H1 (cell line): ENCODE measurements at regions not wholly inside any gene's neighbourhood (a gene's known extent, or its start where the extent isn't known, plus 50 kb on each side); places are given as distances from the start of the nearest gene placed in this dataset.

ENCODE experiments used
- CTCF ChIA-PET: fragments of 300-600 bp; sonication (Branson Sonifier 250); formaldehyde crosslinking; loops from one replicate; lab custom pipeline; 2021; ENCODE audit not compliant: partially characterized antibody; lab: Charles Lee
- POLR2A ChIA-PET: fragments of 300-600 bp; sonication (Branson Sonifier 250); formaldehyde crosslinking; loops from one replicate; lab custom pipeline; 2021; ENCODE audit warnings: inconsistent platforms; ENCODE audit not compliant: partially characterized antibody; lab: Charles Lee
- DNase-seq, 2 experiments: peaks; one replicate each; pipeline versions ENCODE4 v3.0.0 to v3.0.0-alpha.2; 2010 to 2022; ENCODE audit warnings: low spot score in 2 of 2, low read depth in 1 of 2, mixed read lengths in 1 of 2
- FAIRE-seq: peaks from 2 replicates; lab custom pipeline; 2011; peaks lifted over from hg19 to GRCh38; lab: Jason Lieb, UNC
- H2AFZ ChIP-seq: 2 replicates; pipeline ENCODE4 v1.8.1; 2012; ENCODE audit warnings: low read length, inconsistent platforms
- H2AK5ac ChIP-seq: 2 replicates; pipeline ENCODE4 v1.6.1; 2013; ENCODE audit warnings: low read depth, low read length
- H2BK120ac ChIP-seq: replicated peaks from 2 replicates; pipeline ENCODE3; 2013; ENCODE audit warnings: low read depth, low read length, inconsistent platforms
- H2BK12ac ChIP-seq: 2 replicates; pipeline ENCODE4 v1.6.1; 2013; ENCODE audit warnings: low read depth, low read length
- H2BK15ac ChIP-seq: 2 replicates; pipeline ENCODE4 v1.6.1; 2013; ENCODE audit warnings: low read length
- H2BK20ac ChIP-seq: 2 replicates; pipeline ENCODE4 v1.6.1; 2013; ENCODE audit warnings: low read length
- H2BK5ac ChIP-seq: 2 replicates; pipeline ENCODE4 v1.6.1; 2013; ENCODE audit warnings: low read depth, low read length
- H3K14ac ChIP-seq: 2 replicates; pipeline ENCODE4 v1.6.1; 2013; ENCODE audit warnings: inconsistent platforms; ENCODE audit not compliant: insufficient read length
- H3K18ac ChIP-seq: 2 replicates; pipeline ENCODE4 v1.6.1; 2013; ENCODE audit warnings: low read length; ENCODE audit errors: extremely low read depth
- H3K23ac ChIP-seq: 2 replicates; pipeline ENCODE4 v1.6.1; 2013; ENCODE audit warnings: inconsistent platforms; ENCODE audit not compliant: insufficient read length
- H3K23me2 ChIP-seq: 2 replicates; pipeline ENCODE4 v1.6.1; 2013; ENCODE audit warnings: low read depth, low read length
- H3K27ac ChIP-seq: 2 replicates; pipeline ENCODE4 v1.6.1; 2011; ENCODE audit warnings: low read depth, low read length, inconsistent platforms
- H3K27me3 ChIP-seq, 4 experiments: replicated peaks in 1 of 4; 1 replicate in 1 of 4; 2 replicates in 3 of 4; pipeline versions ENCODE4 v1.6.1 to v1.8.1; 2011 to 2013; ENCODE audit warnings: low read length in 3 of 4, mild to moderate bottlenecking in 3 of 4, inconsistent platforms in 2 of 4, mixed read lengths in 2 of 4, moderate library complexity in 1 of 4; ENCODE audit not compliant: control insufficient read depth in 3 of 4, insufficient read depth in 3 of 4; ENCODE audit errors: extremely low read depth in 1 of 4
- H3K36me3 ChIP-seq, 4 experiments: 2 replicates each; pipeline versions ENCODE4 v1.6.1 to v1.8.1; 2011 to 2013; ENCODE audit warnings: mild to moderate bottlenecking in 4 of 4, low read length in 3 of 4, moderate library complexity in 2 of 4, control low read depth in 1 of 4, inconsistent platforms in 1 of 4; ENCODE audit not compliant: insufficient read depth in 4 of 4, control insufficient read depth in 2 of 4
- H3K4ac ChIP-seq: replicated peaks from 2 replicates; pipeline ENCODE3; 2013; ENCODE audit warnings: low read length, low read depth, mixed read lengths, inconsistent platforms; ENCODE audit not compliant: insufficient read length
- H3K4me1 ChIP-seq, 4 experiments: replicated peaks in 1 of 4; 1 replicate in 1 of 4; 2 replicates in 3 of 4; pipeline versions ENCODE4 v1.6.1 to v1.8.1; 2011 to 2013; ENCODE audit warnings: low read length in 3 of 4, inconsistent platforms in 2 of 4, mixed read lengths in 1 of 4; ENCODE audit not compliant: insufficient read depth in 4 of 4, control insufficient read depth in 3 of 4
- H3K4me2 ChIP-seq, 2 experiments: 2 replicates each; pipeline versions ENCODE4 v1.6.1 to v1.8.1; 2011 to 2013; ENCODE audit warnings: low read depth in 2 of 2, low read length in 2 of 2, control low read depth in 1 of 2, inconsistent platforms in 1 of 2, mild to moderate bottlenecking in 1 of 2; ENCODE audit not compliant: insufficient read depth in 1 of 2
- H3K4me3 ChIP-seq, 4 experiments: fragments of 200-600, 300-600 bp in 1 of 4; sonication (generic), shearing (Covaris generic), sonication (Bioruptor Twin) in 1 of 4; 2 replicates each; pipeline versions ENCODE4 v1.5.1 to v1.8.1; 2011 to 2016; ENCODE audit warnings: low read length in 4 of 4, low read depth in 3 of 4, control low read depth in 2 of 4, inconsistent platforms in 2 of 4, mild to moderate bottlenecking in 2 of 4, mixed read lengths in 1 of 4, moderate library complexity in 1 of 4; ENCODE audit not compliant: insufficient read depth in 2 of 4; ENCODE audit errors: extremely low read depth in 1 of 4
- H3K56ac ChIP-seq: replicated peaks from 2 replicates; pipeline ENCODE3; 2013; ENCODE audit warnings: low read depth, mild to moderate bottlenecking, mixed read lengths, low read length, inconsistent platforms; ENCODE audit not compliant: insufficient read length
- H3K79me1 ChIP-seq: 2 replicates; pipeline ENCODE4 v1.6.1; 2013; ENCODE audit warnings: low read depth, low read length, control low read depth
- H3K79me2 ChIP-seq, 2 experiments: 2 replicates each; pipeline versions ENCODE4 v1.6.1 to v1.8.1; 2012 to 2013; ENCODE audit warnings: low read length in 2 of 2, mild to moderate bottlenecking in 2 of 2, inconsistent platforms in 1 of 2; ENCODE audit not compliant: insufficient read depth in 2 of 2, control insufficient read depth in 1 of 2
- H3K9ac ChIP-seq, 4 experiments: replicated peaks in 1 of 4; 1 replicate in 1 of 4; 2 replicates in 3 of 4; pipeline versions ENCODE4 v1.6.1 to v1.8.1; 2011 to 2013; ENCODE audit warnings: low read depth in 3 of 4, low read length in 3 of 4, control low read depth in 2 of 4, mild to moderate bottlenecking in 2 of 4, moderate library complexity in 2 of 4, inconsistent platforms in 1 of 4; ENCODE audit errors: extremely low read depth in 1 of 4
- H3K9me3 ChIP-seq, 2 experiments: 2 replicates each; pipeline versions ENCODE4 v1.6.1 to v1.8.1; 2012 to 2013; ENCODE audit warnings: mild to moderate bottlenecking in 2 of 2, moderate library complexity in 2 of 2, control low read depth in 1 of 2, inconsistent platforms in 1 of 2, low read depth in 1 of 2, low read length in 1 of 2, mixed read lengths in 1 of 2; ENCODE audit not compliant: insufficient read depth in 2 of 2
- H4K20me1 ChIP-seq, 2 experiments: replicated peaks in 1 of 2; 2 replicates each; pipeline versions ENCODE3 to v1.8.1; 2011 to 2013; ENCODE audit warnings: inconsistent platforms in 2 of 2, low read length in 2 of 2, mild to moderate bottlenecking in 1 of 2; ENCODE audit not compliant: insufficient read depth in 2 of 2, control insufficient read depth in 1 of 2
- H4K5ac ChIP-seq: 2 replicates; pipeline ENCODE4 v1.6.1; 2013; ENCODE audit warnings: low read length, low read depth, mixed read lengths, inconsistent platforms; ENCODE audit not compliant: insufficient read length
- H4K8ac ChIP-seq: 2 replicates; pipeline ENCODE4 v1.8.0; 2013; ENCODE audit warnings: mild to moderate bottlenecking, moderate library complexity, low read length, inconsistent platforms; ENCODE audit not compliant: insufficient read depth; ENCODE audit errors: extremely low read depth
- H4K91ac ChIP-seq: replicated peaks from 2 replicates; pipeline ENCODE3; 2013; ENCODE audit warnings: low read length, mixed read lengths, inconsistent platforms; ENCODE audit not compliant: insufficient read length
- JUN ChIP-seq: IDR thresholded peaks from 2 replicates; pipeline ENCODE4 v1.6.1; 2011; ENCODE audit warnings: low read depth, mild to moderate bottlenecking, improper control_type of control experiment, low read length
- JUND ChIP-seq: IDR thresholded peaks from 2 replicates; pipeline ENCODE4 v1.6.1; 2011; ENCODE audit warnings: mild to moderate bottlenecking, improper control_type of control experiment, low read length
- POLR2AphosphoS5 ChIP-seq: IDR thresholded peaks from 2 replicates; pipeline ENCODE4 v1.6.1; 2011; ENCODE audit warnings: low read depth, low read length
- RAD21 ChIP-seq, 2 experiments: IDR thresholded peaks in 1 of 2; conservative IDR thresholded peaks in 1 of 2; 2 replicates each; pipeline ENCODE4 v1.6.1; 2011; ENCODE audit warnings: low read depth in 2 of 2, low read length in 2 of 2, improper control_type of control experiment in 1 of 2, inconsistent platforms in 1 of 2, mild to moderate bottlenecking in 1 of 2, moderate library complexity in 1 of 2
- RNF2 ChIP-seq: fragments of 200-900, 300-1000 bp; sonication (generic); IDR thresholded peaks from 2 replicates; pipeline ENCODE4 v1.7.1; 2016; ENCODE audit warnings: borderline replicate concordance, low read depth, mild to moderate bottlenecking, antibody characterized with exemption, low read length; ENCODE audit not compliant: poor library complexity, severe bottlenecking; ENCODE audit errors: missing control alignments
- SIN3A ChIP-seq, 2 experiments: IDR thresholded peaks in 1 of 2; conservative IDR thresholded peaks in 1 of 2; 2 replicates each; pipeline ENCODE4 v1.6.1; 2011 to 2012; ENCODE audit warnings: low read length in 2 of 2, improper control_type of control experiment in 1 of 2, low read depth in 1 of 2, mild to moderate bottlenecking in 1 of 2
- SRF ChIP-seq: IDR thresholded peaks from 2 replicates; pipeline ENCODE4 v1.6.1; 2011; ENCODE audit warnings: mild to moderate bottlenecking, low read depth, low read length, moderate library complexity
- TEAD4 ChIP-seq: IDR thresholded peaks from 2 replicates; pipeline ENCODE4 v1.6.1; 2012; ENCODE audit warnings: low read depth, low read length, inconsistent platforms, mixed read lengths
- ZNF274 ChIP-seq: IDR thresholded peaks from 2 replicates; pipeline ENCODE4 v1.7.0; 2012; ENCODE audit warnings: low read length, borderline replicate concordance; ENCODE audit errors: extremely low read depth
- WGBS, 2 experiments: shearing (Covaris generic) in 1 of 2; methylation state at CpG; one replicate each; pipeline versions ENCODE4 v1.1.6 to v1.1.7; 2013 to 2015; ENCODE audit warnings: low lambda C conversion rate in 2 of 2, mixed read lengths in 2 of 2, inconsistent platforms in 1 of 2, low coverage in 1 of 2, missing lambda C conversion rate in 1 of 2; ENCODE audit not compliant: insufficient replicate concordance in 2 of 2, insufficient coverage in 1 of 2, insufficient read length in 1 of 2; ENCODE audit errors: extremely low coverage in 1 of 2, missing lambda C conversion rate in 1 of 2; 5-methylcytosine and 5-hydroxymethylcytosine counted together
- TF ChIP-seq, protein P1 (sequence below), 3 experiments: IDR thresholded peaks; 1 replicate in 2 of 3; 2 replicates in 1 of 3; pipeline versions ENCODE4 v1.5.1 to v1.6.1; 2011; ENCODE audit warnings: low read length in 3 of 3, mild to moderate bottlenecking in 3 of 3, inconsistent platforms in 2 of 3, low read depth in 1 of 3, moderate library complexity in 1 of 3; ENCODE audit not compliant: insufficient read depth in 1 of 3; ENCODE audit errors: control extremely low read depth in 1 of 3

DNA sequence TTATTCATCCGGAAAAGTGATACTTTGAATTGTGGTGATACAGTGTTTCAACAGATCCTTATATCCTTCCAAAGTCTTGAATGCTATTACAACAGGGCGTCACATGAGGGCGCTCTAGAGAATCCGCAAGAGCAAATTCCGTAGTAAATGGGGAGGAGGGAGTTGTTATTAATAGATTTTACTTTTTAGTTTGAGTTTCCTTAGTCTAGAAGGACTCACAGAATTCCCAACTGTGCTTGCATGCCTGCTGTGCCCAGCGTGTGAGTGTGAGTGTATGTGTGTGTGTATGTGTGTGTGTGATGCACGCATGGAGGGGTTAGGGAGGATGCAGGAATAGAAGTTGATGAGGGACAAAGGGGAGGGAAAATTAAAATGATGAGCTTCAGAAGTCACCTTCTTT, 375.3 kb downstream of the C12orf75 start:
- H3K4me1 ChIP-seq: peaks cover 0 to 13% (median 6%) of the 10 kb centered on the region in 4 experiments; a peak in 5 of 7 replicates
- no peak overlapping the region for H3K9ac ChIP-seq
- no peak overlapping the region for H3K4me2 ChIP-seq
- no peaks in the 10 kb centered on the region for H3K9me3 ChIP-seq
- ChIA-PET CTCF (interaction anchor here (0.6 to 7.9 kb wide), 76 partner anchors 8 to 636 kb away, joined by 3 to 79 read pairs (median 4); partner anchors contain the start of gene NUAK1), POLR2A (interaction anchor here (1.6 kb wide), 1 partner anchor 433 kb away, joined by 5 read pairs; the partner anchor contains the start of gene NUAK1)
- H2BK5ac ChIP-seq: peak overlapping the region; percentile 49; the same call in 1 of the 2 replicates
- H4K20me1 ChIP-seq: no peaks in the 10 kb centered on the region
- H3K27me3 ChIP-seq: peaks cover 0 to 2% (median under 1%) of the 10 kb centered on the region in 4 experiments; a peak in 1 of 7 replicates
- H2BK15ac ChIP-seq: no peak overlapping the region
- H4K5ac ChIP-seq: no peak overlapping the region
- no peaks in the 10 kb centered on the region for H3K23me2 ChIP-seq
- H4K91ac ChIP-seq: no peak overlapping the region
- peak in 1 of 2 experiments; percentile 78 for DNase-seq
- no peak overlapping the region for H3K27ac ChIP-seq
- no peak overlapping the region for H3K4me3 ChIP-seq
- 26% methylated on average over 7 of the region's 7 CpGs; no CpG with 5 or more reads in 1 of the 2 experiments for WGBS, 2 experiments
- H3K14ac ChIP-seq: no peak overlapping the region
- H2BK12ac ChIP-seq: no peak overlapping the region; the same call in 1 of the 2 replicates
- no peaks in the 10 kb centered on the region for H3K36me3 ChIP-seq
- peak overlapping the region; percentile 91; the same call in 1 of the 2 replicates for H2AK5ac ChIP-seq
- H2BK120ac ChIP-seq: no peak overlapping the region
- H3K79me1 ChIP-seq: no peaks in the 10 kb centered on the region
- no peak overlapping the region for H3K23ac ChIP-seq
- H4K8ac ChIP-seq: no peak overlapping the region
- no peak overlapping the region for H2BK20ac ChIP-seq
- no peak overlapping the region for H3K4ac ChIP-seq
- H2AFZ ChIP-seq: no peak overlapping the region
- no peak overlapping the region for H3K56ac ChIP-seq
- FAIRE-seq: peak; percentile 45
- H3K18ac ChIP-seq: no peak overlapping the region
- no peaks in the 10 kb centered on the region for H3K79me2 ChIP-seq
- no peak for TF ChIP-seq SRF
- no peak for TF ChIP-seq SIN3A (conservative IDR thresholded peaks at IDR 0.05 in 1 of 2, IDR thresholded peaks at IDR 0.05 in 1 of 2; ENCODE audit: low read depth in 1 of 2, low read length in 2 of 2)
- no peak for TF ChIP-seq ZNF274
- TF ChIP-seq JUN: no peak
- TF ChIP-seq, protein P1, sequence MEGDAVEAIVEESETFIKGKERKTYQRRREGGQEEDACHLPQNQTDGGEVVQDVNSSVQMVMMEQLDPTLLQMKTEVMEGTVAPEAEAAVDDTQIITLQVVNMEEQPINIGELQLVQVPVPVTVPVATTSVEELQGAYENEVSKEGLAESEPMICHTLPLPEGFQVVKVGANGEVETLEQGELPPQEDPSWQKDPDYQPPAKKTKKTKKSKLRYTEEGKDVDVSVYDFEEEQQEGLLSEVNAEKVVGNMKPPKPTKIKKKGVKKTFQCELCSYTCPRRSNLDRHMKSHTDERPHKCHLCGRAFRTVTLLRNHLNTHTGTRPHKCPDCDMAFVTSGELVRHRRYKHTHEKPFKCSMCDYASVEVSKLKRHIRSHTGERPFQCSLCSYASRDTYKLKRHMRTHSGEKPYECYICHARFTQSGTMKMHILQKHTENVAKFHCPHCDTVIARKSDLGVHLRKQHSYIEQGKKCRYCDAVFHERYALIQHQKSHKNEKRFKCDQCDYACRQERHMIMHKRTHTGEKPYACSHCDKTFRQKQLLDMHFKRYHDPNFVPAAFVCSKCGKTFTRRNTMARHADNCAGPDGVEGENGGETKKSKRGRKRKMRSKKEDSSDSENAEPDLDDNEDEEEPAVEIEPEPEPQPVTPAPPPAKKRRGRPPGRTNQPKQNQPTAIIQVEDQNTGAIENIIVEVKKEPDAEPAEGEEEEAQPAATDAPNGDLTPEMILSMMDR (IDR thresholded peaks at IDR 0.05; ENCODE audit: control extremely low read depth in 1 of 3, insufficient read depth in 1 of 3, low read depth in 1 of 3, low read length in 3 of 3): peak in 2 of 3 experiments; percentile 62 to 71; a peak in 2 of 4 replicates
- TF ChIP-seq JUND: no peak
- TF ChIP-seq RAD21 (IDR thresholded peaks at IDR 0.05 in 1 of 2, conservative IDR thresholded peaks at IDR 0.05 in 1 of 2; ENCODE audit: low read depth in 2 of 2, low read length in 2 of 2): peak; percentile 65 to 72
- no peak for TF ChIP-seq POLR2AphosphoS5
- TF ChIP-seq RNF2: no peak
- 0 out of 2 replicates have a peak, but pooled peaks have one; percentile 42 for TF ChIP-seq TEAD4
